ENCODE measurements at regions not wholly inside any gene's neighbourhood (a gene's known extent, or its start where the extent isn't known, plus 50 kb on each side); places are given as distances from the start of the nearest gene placed in this dataset.

DNA sequence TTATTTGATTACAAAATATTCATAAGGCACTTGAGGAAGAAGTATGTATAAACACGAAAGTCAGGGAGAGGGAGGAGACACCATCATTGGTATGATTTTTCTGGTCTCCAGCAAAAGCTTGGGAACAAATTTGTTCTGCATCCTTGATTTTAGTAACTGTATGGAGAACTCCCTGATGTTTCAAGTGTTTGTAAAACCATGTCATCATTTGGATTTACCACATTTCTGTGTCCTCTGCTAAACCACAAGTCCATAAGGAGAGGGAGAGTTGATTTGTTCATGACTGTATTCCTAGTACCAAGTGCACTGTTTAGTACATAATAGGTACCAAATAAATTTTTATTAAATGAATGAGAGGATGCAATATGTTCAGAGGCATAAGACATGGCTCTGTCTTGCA, 181.1 kb downstream of the BTG1 start:
- DNase-seq: no peak

DNA sequence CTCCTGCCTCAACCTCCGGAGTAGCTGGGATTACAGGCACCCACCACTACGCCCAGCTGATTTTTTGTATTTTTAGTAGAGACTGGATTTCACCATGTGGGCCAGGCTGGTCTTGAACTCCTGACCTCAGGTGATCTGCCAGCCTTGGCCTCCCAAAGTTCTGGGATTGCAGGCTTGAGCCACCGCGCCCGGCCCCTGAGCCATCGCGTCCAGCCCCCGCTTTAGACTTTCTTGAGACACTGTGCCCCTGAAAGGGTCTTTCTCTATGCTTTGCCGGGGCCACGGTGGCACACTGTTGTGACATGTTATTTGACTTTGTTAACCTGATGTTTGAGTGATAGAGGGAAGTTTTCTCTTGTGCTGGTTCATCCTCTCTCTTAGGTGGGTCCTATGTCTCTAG, 186.4 kb downstream of the BTG1 start:
- DNase-seq: no peak

DNA sequence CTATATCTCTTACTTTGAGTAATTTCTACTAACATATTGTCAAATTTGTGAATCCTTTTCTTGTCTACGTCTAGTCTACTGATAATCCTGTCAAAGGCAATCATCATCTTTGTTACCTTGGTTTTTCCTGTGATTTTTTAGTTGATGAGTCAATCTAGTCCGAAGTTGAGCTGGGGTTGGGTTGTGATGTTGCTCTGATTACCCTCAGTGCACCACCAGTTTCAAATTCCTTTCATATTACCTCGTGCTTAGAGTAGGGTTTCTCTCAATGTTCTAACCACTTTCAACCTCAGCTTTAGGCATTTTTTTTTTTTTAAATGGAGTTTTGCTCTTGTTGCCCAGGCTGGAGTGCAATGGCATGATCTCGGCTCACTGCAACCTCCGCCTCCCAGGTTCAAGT, 186.8 kb downstream of the BTG1 start:
- no peak for DNase-seq

DNA sequence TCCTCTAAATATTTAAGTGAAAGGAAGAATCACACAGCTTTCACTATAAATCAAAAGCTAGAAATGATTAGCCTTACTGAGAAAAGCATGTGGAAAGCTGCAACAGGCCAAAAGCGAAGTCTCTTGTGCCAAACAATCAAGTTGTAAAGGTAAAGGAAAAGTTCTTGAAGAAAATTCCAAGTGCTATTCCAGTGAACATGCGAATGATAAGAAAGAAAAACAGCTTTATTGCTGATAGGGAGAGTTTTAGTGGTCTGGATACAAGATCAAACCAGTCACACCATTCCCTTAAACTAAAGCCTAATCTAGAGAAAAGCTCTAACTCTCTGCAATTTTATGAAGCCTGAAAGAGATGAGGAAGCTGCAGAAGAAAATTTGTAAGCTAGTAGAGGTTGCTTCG, 190.9 kb downstream of the BTG1 start:
- no peak for DNase-seq

DNA sequence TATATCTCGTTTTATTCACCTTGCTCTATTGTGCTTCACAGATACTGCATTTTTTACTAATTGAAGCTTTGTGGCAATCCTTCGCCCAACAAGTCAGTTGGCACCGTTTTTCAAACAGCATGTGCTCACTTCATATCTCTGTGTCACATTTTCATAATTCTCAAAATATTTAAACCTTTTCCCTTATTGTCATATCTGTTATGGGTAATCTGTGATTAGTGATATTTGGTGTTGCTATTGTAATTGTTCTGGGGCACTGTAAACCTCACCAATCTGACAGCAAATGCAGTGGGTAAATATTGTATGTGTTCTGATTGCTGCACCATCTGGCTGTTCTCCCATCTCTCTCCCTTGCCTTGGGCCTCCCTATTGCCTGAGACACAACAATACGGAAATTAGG, 191.3 kb downstream of the BTG1 start:
- no peak for DNase-seq

DNA sequence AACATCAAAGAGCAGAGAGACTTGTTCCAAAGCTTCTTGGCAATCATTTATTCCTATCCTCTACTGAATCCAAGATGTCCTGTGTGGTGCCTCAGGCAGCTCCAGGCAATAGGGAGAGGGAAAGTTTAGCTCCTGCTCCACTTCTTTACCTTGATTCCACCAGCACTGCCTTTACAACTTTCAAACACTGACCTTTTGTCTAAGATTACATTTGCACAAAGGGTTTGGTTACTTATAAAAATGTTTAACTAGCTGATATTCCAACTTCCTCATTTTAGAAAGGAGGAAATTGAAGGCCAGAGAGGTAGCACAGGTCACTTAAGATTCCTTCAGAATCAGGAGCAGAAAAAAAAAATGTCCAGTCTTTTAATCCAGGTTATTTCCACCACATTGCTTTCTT, 192.7 kb downstream of the BTG1 start:
- no peak for DNase-seq

DNA sequence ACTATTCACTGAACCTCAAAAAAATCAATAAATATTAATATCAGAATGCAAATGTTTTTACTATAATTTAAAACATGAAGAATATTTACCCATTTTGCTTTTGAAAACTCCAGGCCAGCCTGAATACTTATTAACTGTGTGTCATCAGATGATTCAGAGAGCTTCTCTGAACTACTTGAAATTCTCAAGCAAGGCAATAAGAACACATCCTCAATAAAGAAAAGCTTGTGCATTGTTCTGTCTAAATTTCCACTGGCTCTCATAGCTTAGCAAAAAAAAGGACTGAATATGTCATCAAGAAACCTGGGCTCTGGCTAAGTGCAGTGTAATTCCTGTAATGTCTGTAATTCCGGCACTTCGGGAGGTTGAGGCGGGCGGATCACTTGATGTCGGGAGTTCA, 194.1 kb downstream of the BTG1 start:
- no peak for DNase-seq

DNA sequence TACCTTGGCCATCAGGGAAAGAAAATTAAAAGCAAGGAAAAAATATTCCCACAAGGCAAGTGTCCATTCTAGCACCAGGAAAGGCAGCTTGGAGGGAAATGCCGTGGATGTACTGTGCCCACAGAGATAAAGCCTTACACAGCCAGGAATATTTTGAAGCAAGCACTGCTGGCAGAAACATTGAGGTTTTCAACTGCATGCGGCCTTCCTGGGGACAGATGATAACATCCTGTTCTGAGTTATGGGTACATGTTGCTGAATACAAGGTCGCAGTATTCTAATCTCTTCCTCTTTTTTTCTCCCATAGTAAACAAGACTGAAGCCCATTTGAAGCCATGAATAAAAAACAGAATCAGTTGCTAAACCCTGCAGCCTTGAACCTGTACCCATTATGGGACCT, 197.1 kb downstream of the BTG1 start:
- DNase-seq: peak; percentile 25

DNA sequence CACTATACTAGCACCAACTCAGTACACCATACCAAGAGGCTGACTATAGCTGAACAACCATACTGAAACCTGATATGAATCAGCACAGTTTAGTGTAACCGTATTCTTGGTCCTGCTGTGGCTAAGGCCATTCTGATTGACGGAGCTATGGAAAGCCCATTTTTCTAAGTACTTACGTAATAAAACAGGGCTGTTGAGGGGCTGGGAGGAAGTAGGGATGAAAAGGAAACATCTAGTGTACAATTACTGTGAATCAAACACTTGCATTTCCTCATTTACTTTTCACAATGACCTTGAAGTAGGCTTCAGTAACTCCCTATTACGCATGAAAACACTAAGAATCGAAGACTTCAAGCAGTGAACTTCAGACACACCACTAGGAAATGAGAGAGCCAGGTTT, 198.2 kb downstream of the BTG1 start:
- no peak for DNase-seq

DNA sequence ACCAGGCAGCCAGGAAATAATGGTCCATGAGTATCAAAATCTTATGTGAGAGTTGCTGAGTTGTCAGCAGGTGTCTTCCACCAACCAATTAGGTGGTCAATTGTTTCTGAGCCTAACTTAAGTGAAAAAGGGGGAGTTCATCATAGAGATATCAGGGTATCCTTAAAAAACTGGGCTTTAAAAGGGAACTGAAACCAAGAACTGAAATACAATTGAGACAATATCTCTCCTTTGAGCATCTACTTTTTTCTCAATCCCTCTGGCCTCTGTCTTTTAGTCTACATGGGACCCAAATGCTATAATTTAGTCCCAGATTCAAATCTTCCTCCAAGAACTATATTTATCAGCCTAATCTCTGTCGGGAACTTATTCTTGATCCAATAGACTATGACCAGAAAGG, 201.0 kb downstream of the BTG1 start:
- no peak for DNase-seq

DNA sequence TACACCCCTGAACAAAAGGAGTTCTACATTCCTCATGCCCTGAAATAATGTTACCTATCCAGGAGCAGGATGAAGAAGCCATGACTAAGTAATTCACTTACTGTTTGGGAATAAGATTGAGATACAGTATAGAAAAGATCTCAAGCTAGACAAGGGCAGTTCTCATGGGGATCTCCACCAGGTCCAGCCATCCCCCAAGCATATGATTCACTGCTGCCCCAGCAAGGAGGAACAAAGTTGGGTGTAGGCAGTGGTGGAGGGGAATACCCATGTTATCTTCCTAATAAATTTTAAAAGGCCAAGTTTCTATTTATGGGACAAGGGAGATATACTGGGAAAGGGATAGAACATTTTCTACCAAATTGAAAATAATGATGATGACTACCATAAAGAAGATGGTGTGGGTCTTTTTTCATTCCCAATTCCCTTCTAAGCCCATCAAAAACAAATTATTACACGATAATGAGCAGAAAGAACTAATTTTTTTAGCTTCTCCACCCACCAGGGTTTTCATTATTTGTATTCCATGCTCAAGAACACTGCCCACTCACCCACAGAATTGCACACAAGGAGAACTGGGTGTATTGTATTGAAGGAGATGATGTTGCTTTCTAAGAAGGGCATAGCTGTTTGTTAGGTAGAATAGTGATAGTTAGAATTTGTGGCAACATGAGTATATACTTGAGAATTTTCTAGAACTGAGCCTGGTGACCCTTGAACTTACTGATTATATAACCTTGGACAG, 204.6 kb downstream of the BTG1 start:
- no peak for DNase-seq

DNA sequence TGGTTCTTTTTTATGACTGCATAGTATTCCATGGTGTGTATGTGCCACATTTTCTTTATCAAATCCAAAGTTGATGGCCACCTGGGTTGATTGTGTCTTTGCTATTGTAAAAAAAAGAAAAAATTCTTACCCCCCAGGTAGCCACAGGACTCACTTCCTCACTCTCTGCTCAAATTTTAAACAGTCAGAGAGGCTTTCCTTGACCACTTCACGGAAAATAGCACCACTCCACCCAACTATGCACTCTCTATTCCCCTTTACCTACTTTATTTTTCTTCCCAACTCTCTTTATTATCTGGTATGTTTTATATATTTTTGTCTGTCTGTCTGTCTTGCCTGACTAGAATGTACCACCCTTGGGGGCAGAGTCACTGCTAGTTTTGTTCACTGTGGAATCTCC, 205.3 kb downstream of the BTG1 start:
- DNase-seq: no peak

DNA sequence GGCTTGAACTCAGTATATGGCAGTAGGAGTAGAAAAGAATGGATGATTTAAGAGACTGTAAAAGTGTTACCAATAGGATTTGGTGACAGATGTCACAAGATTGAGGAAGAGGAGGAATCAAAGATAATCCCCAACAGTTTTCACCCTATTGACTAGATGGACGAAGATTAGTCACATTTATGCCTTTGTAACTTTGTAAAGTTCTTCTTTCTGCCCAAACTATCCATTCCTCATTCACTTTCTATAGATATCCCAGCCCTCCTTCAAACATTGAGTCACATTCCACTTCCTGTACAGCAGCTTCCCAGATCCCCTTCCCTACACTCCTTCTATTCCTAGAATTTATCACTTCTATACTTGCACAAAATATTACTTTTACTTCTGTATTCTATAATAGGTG, 207.9 kb downstream of the BTG1 start:
- DNase-seq: no peak

DNA sequence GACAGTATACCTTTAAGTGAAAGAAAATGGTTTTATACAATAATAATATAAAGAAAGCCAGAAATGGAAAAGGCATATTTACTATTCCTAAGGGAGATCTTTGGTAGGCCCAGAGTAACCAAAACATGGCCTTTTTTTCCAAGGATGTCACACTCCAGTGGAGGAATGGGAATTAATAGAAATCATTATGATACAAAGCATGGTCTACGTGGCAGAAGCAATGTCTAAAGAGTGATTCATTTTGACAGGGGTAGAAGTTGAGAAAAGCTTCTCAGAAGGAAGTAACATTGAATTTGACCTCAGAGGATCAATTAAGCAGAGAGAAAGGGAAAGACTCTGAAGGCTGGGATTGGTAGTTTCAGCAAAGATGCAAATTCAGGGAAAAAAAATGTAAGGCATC, 208.6 kb downstream of the BTG1 start:
- no peak for DNase-seq

DNA sequence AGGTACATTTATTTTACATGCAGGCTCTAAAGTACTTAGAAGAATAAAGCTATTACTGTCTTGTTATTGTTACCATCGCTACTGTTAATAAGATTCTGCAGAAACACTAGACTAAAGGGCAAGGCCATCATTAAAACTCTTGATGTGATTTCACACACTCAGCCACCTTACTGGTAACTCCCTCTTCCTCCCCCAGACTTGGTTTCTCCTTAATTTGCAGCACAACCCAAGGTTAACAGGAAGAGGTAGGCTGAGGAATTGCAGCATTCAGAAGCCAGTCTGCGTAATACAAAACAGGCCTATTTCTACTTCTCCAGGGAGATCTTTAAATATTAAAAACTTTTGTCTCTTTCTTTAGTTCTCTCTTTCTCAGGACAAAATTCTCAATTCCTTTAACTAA, 210.3 kb downstream of the BTG1 start:
- no peak for DNase-seq

DNA sequence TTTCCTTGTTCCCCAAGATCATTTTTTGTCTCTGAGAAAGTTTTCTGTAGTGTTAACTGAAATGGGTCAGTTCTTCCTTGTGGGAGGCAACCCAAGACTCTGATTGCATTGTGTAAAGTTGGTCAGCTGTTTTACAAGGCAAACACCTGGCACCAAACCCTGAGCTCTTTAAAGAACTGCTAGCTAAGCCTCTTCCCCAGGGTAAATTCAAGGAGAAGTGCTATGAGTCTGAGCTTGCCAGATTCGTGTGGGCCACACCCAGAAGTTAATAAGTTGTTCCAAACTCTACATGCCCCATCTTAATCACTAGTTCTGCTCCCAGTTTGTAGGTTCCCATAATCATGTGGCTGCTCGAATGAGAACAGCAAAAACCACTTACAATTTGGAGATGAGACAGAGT, 214.5 kb downstream of the BTG1 start:
- DNase-seq: no peak

DNA sequence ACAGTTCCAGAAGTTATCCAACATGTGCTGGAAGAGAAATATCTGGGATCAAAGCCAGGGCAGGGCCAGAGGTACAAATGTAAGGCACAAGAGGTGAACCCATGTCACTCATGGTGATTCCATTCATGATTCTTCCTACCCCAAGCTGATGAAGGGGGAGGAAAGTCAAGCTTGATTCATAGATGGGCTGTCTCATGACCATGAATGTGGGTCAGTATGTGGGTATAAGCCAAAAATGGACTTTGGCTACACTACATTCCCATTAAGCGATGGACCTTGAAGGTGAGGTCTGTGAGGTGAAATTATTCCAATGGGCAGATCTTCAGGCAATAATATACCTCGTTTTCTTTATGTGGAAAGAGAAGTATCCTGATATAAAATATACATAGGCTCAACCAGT, 217.1 kb downstream of the BTG1 start:
- no peak for DNase-seq

DNA sequence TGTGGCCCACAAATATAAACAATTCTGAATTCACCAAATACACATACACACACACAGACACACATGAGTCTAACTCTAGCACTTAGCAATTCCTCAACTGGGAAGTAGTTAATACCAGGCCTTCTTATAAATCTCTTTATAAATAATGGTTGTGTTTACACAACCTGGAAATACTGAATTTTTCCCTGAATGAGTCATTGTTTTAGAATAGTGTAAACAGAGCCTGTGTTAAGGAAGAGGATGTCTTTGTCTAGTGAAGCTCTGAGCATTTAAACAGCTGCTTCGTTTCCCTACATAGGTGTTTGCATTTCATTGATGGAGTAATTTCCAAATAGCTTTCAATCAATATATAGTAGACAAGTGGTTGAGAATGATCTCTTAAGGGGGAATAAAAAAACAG, 218.8 kb downstream of the BTG1 start:
- DNase-seq: no peak

DNA sequence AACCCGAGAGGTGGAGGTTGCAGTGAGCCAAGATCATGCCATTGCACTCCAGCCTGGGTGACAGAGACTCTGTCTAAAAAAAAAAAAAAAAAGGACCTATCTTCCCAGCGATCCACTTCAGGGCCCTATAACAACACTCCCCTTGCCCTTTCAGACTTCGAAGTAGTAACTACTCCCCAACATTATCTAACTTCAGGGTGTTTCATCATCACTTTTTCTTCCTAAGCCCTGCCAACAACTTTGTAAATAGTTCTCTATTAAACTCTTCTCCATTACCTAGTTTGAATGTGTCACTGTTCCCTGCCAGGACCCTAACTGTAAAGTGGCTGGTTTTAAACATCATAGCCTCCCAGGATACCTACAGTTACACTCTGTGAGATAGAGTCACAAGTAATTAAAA, 220.8 kb downstream of the BTG1 start:
- DNase-seq: no peak

DNA sequence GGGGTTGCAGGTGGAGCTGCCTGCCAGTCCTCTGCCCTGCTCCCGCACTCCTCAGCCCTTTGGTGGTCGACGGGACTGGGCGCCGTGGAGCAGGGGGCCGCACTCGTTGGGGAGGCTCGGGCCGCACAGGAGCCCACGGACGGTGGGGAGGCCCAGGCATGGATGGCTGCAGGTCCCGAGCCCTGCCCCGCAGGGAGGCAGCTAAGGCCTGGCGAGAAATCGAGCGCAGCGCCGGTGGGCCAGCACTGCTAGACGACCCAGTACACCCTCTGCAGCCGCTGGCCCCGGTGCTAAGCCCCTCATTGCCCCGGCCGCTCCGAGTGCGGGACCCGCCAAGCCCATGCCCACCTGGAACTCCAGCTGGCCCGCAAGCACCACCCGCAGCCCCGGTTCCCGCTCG, 221.8 kb downstream of the BTG1 start:
- no peak for DNase-seq

DNA sequence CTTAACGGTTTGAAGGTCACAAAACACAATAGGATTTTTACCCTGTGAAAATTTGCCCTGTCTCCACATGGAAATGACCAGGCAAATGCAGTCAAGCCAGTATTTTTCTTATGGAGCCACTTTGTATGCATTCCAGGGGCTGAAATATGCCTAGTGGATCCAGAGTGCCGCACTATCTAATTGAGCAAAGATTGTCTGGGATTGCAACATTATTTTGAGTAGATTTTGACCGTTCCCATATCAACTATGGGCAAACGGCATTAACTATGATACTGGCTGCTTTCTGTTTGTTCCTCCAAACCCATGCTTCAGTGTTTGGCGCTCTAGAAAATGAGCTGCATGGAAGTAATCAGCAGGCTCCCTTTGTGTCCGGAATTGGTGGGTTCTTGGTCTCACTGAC, 223.0 kb downstream of the BTG1 start:
- no peak for DNase-seq

DNA sequence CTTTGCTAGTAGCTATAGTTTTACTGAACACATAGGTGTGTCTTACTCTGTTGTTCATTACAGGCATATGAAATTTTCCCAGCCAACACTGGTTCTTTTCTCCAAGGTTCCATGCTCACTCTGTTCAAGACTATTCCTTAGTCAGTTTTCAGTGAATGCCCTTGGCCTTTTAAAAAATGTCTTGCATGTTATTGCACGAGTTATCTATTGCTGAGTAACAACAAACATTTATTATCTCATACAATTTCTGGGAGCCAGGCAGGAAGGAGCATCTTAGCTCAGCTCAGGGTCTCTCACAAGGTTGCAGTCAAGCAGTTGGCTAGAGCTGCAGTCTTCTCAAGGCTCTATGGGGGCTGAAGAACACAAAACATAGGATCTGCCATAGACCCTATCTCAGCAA, 223.5 kb downstream of the BTG1 start:
- DNase-seq: no peak

DNA sequence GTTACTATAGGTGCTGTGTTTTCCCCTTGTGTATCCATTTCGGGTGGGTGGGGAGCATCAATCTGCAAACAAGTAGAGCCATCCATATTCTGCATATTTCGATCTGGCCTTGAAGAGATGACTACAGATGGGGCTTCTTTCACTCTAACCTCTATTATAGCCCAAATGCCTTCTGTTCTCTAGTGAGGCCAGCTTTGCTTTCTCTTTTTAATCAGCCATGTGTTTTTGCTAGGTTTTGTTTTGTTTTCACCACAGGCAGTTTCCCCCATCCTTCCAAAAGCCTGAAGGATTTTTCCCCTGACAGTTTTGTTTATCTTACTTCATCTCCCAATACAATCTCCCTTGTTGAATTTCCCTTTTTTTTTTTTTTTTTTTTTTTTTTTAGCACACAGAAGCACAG, 224.1 kb downstream of the BTG1 start:
- no peak for DNase-seq

DNA sequence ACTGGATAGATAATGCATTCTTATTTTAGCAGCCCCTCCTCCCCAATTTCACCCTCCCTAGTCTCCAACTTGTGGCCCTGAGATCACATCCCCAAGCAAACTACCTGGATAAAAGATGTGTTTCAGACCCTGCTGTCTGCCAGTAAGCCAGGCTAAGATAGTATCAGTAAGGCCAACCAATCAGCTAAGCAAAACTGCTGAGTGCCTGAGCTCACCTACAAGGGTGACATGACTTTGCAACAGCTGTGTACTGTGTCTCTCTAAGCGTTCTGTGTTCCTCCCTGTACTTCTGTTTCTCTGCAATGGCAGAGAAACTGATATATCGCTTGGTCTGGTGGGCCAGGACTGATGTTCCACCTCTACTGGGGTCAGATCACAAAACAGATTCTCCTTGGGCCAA, 224.9 kb downstream of the BTG1 start:
- DNase-seq: no peak

DNA sequence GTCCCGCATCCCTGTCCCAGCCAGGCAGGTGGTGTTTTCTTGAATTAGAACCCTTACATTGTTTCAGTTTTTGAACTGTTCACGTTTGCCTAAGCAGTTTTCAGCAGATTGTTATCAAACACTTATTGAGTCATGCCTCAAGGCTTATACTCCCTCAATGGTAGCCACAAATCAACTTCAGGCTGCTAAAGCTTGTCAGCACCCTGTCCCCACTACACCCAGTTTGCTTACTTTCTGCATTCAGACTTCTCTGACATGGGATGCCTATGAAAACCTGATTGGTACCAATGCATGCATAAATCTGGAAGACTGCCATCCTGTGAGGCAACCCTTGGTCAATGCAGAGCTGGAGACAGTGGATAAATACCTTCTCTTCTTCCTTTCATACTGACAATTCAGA, 225.4 kb downstream of the BTG1 start:
- DNase-seq: no peak

DNA sequence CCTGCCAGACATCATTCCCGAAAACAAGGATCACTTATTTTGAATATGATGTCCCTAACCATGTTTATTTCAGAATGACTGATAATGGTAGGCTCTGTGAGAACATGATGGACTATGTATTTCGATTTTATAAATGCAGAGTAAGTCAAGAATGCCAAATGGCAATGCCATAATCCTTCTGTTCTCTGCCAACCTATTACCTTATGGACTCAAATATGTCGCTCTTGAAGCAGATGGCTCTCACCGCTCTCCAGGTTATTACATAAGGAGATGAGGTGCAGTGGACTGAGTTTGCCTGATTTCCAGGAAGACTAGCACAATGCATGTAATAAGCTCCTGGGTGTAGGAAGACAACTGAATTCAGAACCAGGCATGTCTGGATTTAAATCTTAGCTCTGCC, 227.2 kb downstream of the BTG1 start:
- DNase-seq: no peak
